OCI-LY3 (cell line): ENCODE measurements at regions not wholly inside any gene's neighbourhood (a gene's known extent, or its start where the extent isn't known, plus 50 kb on each side); places are given as distances from the start of the nearest gene placed in this dataset.

ENCODE experiments used
- CTCF ChIP-seq: fragments of 200-600, 300-600 bp; sonication (generic); IDR thresholded peaks from 2 replicates; pipeline ENCODE4 v1.5.1; 2014; ENCODE audit warnings: antibody characterized with exemption, low read length, low read depth
- EZH2phosphoT487 ChIP-seq: fragments of 200-600 bp; shearing (Covaris generic); IDR thresholded peaks from 2 replicates; pipeline ENCODE4 v1.6.1; 2018; ENCODE audit warnings: antibody characterized with exemption, mixed run types, low read depth

- peak; percentile 37; the same call in 1 of the 2 replicates for TF ChIP-seq CTCF
- TF ChIP-seq EZH2phosphoT487: no peak
These were observed 101.5 kb downstream of the MXRA5 start for GRCh38 chrX:3244955-3245354.
